Esophagus mucosa (tissue), 1 donor: ENCODE measurements at regions not wholly inside any gene's neighbourhood (a gene's known extent, or its start where the extent isn't known, plus 50 kb on each side); places are given as distances from the start of the nearest gene placed in this dataset.
"Not testable (repeated sequence)": the region's sequence is repeated elsewhere in the genome, so short reads cannot be mapped to it uniquely, and the experiment has no call there.

Experiments used
- ATAC-seq: fragments of 200-7000 bp; cut with Tn5 transposase; one replicate; pipeline ENCODE4 v1.9.1; 2020
- donor health status: DM: yes; HTN: yes; CAD: no.

DNA sequence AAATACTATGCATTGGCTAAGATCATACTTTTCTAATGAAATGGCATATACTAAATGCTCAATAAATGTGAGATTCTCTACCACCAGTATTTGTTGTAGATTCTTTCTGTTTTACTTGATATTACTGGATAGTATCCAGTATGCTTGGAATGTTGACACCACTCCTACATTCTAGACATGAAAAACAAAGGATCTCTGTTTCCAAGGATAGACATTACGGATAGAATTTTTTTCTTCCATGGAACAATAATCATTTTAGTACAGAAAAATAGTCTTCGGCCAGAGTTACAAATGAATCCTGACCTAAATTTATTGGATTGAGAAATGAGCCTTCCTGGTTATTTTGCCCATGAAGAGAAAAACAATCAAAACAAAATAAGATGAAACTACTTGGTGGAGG, 258.2 kb upstream of the NT5E start:
- no peak for ATAC-seq

DNA sequence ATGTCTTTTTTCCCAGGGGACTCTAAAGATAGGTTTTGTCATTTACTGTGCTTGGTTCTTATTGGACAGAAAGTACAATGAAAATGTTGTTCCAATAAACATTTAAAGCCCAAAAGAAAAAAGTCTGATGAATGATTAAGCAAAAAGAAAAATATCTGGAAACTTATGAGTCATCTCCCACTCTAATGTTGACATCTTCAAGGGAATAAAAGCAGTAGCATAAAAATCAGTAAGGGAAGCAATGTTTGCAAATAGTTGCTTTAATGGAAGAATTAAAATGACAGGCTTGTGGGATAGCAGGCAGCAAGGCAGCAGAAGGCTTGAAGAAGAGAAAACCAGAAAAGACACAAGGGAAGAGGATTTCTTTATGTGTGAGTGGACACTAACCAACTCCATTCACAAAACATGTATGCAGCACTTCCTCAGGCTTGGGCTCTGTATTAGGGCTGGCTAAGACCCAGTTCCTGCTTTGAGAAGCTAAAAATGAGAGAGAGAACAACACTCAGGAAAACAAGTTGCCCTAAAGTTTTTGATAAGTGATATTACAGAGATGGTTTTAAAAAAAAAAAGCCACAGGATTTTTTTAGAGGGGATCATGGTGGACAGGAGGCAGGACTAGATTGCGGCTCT, 263.2 kb upstream of the NT5E start:
- no peak for ATAC-seq

DNA sequence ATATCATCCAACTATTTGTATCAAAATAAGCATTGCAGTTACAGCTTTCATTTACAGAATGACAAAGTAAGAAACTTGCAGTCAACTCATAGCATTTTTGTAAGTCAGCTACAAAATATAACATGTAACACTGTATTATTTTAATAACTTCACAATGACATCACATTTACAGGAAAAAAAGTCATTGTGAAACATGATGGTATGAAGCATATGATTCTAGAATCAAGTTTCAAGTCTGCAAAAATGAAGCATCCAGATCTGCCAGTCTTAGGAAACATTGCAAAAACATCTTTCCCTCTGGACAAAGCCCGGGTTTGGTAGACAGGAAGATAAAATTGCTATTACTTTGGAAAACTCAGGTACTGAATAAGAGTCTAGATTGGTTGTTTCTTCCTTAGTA, 263.9 kb upstream of the NT5E start:
- ATAC-seq = no peak

DNA sequence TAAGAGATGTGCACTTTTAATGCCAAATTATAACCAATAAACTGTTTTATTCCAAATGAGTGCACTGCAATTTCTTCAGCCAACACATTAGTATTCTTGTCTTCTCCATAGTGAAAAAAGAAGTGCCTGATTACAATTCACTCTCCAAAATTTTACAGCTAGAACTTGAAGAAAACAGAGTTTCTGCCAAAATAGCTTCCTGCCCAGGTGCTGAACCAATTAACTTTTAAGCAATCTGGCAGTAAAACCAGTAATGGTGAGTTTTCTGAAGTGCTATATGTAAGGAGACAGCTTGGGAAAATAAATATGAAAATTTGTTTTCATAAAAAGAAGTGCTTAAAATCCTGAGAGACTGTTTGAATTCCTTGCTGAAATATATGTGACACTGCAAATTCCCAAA, 266.0 kb upstream of the NT5E start:
- ATAC-seq = no peak

DNA sequence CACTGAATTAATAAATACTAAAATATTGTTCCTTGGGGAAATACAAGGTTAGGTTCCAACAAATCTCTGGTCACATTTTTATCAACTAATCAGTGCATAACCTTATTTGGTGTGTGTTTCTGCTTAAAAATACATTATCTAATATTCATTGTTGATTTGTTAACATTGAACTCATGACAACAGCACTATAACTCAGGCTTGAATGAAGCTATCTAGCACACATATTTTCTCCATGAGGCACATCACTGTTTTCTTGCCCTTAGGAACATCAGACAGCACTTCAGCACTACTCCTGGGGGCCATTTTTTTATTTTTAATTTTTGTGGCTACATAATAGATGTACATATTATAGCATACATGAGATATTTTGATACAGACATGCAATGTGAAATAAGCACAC, 277.2 kb upstream of the NT5E start:
- ATAC-seq = no peak

DNA sequence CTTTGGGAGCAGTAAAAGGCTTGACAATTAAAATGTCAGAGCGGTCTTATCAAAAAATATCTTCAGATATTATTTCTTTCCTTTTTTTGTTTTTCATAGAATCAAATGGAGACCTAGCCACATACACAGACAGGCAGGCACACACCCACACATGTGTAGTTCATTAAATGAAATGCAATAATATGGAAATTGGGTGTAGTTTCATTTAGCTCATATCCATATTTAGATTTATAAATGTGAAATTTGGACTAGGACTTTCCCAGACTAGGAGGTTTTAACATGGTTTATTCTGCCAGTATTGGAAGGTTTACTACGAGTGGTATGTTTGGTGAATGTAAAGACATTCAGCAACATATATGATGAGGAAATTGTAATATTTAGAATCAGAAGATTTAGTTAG, 277.7 kb upstream of the NT5E start:
- no peak for ATAC-seq

DNA sequence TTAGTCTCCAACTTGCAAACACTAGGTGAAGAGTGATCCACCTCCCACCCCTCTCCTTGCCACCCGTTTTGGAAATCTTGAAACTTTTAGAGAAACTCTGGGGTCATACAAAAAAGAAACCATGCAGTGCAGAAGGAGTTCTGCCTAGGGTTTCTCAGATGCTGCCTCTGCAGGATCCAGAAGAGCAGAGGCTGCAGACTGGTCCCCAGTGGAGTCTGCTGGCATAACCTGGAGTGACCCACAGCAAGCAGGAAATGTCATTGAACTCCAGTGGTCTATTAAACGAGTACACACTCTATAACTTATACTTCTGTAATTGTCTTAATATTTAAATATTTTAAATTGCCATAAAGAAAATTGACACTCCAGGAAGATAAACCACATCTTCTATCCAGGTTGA, 280.7 kb upstream of the NT5E start:
- ATAC-seq = no peak

DNA sequence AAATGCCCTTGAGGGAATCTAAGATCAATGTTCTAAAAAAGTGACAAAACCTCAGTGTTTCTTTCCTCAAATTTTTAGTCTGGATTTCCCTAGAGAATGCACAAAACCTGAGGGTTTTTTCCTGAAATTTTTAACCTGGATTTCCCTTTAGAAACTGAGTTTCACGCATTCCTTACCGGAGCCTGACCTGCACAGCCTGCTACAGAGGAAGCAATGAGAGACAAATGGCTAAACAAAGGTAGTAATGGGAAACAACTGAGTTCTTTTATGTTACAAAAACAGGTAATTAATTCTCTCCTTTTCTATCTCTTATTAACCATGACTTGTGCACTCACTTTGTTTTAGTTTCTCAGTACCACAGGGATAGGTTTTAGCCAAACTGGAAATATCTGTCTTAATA, 281.7 kb upstream of the NT5E start:
- no peak for ATAC-seq

DNA sequence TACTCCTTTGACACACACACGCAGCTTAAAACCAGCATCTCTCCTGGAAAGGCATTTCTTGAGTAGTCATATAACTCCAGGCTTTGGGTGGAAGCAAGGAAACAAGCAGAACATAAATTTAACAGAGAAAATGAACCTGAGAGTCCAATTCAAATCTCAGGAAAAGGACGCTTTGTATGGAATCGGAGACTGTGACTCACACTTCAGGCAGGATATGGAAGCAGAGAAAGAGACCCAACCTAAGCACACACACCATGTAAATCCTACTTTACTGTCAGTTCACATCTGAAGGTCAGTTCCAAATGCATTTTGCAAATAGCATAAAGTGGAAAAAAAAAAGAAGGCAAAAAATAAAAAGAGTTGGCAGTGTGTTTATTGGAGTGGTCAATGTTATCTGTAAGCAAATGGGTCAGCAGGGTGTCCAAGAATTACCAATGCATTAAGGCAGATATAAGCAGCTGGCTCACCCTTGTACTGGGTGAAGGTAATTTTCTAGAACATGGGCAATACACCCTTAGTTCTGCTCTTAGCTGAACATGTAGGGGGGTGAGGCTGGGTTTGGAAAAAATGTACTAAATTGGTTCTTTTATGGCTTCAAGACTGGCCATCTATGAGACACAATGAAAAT, 283.7 kb upstream of the NT5E start:
- no peak for ATAC-seq

DNA sequence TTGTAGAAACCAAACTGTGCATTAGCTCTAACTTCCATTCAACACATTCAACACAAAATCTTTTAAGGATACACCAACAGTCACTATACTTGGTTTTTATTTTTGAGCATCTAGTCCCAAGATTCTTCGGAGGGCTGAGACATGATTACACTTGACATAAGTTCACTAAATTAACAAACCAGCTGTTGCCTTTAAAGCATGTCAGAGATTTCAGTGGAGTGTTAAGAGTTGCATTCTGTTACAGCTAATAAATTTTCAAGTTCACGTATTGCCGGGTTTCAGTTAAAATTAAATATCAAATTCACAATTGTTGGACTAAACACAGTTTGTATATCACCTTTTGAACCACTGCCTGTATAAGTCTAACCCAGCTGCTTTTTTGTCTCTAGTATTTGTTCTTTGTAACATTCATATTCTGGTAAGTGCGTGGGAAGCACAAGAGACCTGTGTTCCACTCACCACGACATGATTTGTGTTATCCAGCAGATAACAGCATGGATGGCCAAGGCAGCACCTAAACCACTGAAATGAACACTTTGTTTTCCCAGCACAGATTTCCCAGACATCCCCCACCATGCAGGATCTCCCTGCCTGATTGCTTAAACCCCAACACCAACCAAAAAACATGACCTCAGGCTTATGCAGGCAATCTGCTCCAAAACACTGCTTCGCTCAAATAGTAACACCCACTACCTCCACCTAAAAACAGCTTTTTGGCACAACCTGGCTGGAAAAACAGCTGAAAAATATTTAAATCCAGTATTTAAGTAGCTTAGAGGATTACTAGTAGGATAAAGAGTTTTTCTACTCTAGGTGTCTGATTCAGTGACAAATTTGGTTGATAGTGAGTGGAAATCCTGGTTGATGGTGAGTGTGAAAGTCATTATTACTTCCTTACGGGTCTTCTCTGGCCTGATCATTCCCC, 286.5 kb upstream of the NT5E start:
- ATAC-seq = no peak

DNA sequence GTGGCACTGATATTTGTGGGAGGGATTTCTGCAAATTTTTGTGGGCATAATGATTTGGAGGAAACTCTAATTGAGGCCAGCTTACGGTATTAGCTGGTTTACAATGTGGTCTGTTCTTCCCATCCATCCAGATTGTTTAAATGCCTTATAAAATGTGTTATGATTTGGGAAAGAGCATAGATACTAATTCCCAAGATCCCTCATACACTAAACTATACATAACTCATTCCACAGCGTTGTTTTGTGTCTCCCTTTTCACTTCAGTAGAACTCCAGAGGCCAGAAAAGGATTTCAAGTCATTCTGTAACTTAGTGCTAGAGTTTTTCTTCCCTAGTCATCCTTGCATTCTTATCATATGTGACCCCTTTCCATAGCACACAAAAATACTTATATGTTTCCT, 292.6 kb upstream of the NT5E start:
- no peak for ATAC-seq

DNA sequence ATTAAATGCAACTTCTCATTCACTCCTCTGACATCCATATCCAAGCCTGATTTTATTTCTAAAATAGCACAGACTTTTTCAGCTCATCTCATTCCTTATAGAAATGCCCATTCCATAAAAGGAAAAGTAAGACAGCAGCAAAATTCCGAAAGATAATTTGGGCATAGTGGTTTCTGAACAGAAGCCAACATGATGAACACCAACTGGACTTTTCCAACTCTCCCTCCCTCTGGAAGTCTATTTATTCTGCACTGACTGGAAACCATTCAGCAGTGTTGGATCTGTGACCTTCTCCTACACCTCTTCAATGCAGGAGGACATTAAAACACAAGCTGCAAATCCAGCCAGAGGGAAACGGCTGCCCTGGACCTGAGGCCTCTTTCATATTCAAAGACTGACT, 306.2 kb upstream of the NT5E start:
- no peak for ATAC-seq

DNA sequence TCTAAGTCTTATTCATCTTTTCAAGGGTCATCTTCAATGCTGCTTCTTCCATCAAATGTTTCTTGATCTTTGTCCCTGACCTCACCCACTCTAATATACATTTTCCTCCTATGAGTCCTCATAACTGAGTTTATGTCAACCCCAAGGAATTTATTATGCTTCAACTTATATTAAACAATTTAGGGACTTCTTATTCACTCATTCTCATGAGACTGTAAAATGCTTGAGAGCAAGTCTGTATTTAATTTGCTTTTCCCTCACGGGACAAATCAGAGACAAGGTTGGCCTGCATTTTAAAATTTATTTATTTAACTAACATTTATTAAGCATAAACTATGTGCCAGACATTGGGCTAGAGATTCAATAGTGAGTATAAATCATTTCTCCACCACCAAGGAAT, 312.0 kb upstream of the NT5E start:
- no peak for ATAC-seq

DNA sequence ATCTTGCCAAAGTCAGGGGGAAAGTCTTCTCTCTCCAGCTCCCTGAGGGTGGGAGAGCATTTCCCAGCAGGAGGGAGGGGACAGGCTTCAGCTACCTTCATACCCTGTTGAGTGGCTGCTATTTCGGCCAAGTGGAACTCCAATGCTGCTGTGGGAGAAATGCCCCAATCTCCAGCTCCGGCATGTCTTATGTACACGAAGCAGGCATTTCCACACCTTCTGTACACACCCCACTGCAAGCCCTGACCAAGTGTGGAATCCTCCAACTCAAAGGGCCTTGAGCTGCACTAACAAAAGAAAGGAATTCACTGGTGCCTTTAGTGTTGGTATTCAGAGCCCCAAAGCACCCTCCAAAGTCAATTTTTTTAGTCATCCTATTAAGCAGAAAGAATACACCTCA, 313.6 kb upstream of the NT5E start:
- peak; percentile 39 for ATAC-seq

DNA sequence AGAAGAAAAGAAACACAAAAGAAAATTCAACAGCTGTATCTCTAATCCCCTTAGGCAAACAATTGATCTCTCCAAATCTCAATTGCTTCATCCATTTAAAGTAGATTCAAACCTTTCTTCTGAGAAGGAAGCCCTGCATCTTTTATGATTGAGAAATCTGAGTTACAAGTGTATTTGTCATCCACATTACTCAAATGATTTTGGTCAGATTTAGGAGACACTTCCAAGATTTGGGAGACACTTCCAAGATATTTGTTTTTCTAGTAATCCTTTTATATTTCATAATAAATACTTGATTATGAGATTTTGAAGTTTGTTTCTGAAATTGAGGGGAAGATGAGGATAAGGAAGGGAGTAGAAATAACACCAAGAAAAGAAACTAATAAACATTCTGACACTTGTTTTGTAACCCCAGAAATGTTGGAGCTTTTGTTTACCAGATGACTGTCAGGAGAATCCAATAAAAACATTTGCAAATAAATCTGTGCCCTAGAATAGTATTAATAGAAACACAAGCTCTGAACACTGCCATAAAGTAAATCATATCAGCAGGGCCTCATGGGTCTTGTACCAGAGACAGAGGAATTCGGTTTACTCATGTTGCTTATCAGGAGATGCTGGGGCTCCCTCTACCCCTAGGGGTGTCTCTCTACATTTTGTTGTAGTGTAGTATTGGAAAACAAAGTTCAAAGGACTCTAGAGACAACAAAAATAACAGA, 314.3 kb upstream of the NT5E start:
- ATAC-seq = no peak

DNA sequence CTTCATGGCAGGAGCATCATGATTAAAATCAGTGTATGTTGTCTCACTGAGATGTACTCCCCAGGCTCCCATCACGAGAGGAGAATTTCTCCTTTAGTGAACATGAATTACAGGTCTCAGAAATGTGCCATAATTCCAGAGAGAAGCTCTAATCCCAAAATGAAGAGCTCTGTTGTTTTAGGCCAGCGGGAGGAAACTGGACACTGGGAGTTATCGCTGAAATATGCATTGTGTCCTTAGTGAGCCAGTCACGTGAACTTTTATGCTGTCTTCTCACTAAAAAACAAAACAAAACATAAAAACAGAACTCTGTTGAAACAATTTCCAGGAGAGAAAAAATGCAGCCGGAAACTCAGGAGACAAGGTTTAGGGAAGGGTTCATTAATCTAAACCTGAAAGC, 315.7 kb upstream of the NT5E start:
- ATAC-seq = no peak

DNA sequence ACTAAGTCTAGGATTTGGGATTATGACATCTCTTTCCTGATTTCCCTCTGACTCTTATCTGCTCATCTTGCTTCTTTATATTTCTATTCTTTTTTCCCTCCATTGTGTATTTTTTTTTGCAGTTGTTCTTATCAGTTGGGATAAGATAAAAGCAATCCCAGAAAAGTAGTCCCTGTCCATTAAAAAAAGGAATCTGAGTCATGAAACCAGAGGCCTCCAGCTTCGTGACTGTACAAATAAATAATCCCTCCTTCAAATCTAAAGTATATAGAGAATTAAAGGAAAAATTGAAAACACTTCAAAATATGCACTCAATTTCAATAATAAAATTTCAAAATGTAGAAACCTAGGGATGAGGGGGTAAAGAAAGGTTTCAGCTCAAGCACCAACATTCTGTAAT, 317.8 kb upstream of the NT5E start:
- ATAC-seq = no peak

DNA sequence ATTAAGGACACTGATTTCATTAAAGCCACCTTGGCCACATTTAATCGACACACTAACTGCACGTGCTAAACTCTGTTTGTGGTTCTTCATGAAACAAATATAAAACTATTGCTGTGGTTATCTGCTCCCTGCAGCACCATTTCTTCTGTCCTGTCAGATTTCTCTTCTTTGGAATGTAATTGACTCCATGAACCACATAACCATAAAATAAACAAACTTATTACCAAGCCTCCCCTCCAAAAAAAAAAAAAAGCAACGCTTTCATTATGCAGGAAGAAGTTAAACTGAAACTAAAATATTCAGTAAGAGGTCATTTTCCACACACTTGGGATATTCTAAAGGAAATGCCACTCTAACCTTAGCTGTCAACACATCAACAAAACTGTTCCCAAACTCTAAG, 319.1 kb upstream of the NT5E start:
- ATAC-seq = no peak

DNA sequence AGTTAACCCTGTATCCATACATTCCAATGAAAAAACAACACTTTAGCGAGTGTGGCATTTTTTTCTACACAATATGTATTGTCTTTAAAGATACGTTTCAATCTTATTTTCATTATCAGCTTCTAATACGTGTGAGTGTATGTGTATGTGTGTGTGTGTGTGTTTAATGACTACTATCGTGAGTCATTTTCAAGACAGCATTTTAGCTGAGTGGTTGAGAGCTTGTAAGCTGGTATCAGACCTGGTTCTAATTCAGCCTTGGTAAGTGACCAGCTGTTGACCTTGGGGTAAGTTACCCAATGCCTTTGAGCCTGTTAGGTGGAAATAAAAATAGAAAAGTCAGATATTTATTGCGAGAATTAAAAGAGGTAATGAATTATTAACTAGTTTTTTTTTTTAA, 320.0 kb upstream of the NT5E start:
- ATAC-seq = peak; percentile 55

DNA sequence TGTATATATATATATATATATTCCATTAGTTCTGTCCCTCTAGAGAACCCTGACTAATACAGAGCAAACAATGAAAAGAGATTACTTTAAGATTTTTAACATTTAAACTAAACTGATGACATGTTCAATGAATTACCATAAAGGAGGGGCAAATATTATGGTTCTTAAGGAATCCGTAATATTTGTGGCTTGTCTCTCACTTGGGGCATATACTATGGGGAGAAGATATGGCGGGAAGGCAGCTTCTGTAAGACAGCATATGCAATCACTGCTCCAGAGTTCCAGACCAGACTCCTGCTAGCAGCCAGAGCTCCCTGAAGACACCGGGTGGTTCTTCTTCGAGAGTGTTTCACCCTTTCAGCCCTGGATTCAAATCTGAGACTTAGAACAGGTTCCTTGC, 321.1 kb upstream of the NT5E start:
- no peak for ATAC-seq

DNA sequence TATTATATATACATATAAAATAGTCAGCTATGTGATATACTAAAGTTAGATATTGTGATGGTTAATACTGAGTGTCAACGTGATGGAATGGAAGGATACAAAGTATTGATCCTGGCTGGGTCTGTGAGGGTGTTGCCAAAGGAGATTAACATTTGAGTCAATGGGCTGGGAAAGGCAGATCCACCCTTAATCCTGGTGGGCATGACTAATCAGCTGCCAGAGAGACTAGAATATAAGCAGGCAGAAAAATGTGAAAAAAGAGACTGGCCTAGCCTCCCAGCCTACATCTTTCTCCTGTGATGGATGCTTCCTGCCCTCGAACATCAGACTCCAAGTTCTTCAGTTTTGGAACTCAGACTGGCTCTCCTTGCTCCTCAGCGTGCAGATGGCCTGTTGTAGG, 321.6 kb upstream of the NT5E start:
- not testable (repeated sequence) for ATAC-seq

DNA sequence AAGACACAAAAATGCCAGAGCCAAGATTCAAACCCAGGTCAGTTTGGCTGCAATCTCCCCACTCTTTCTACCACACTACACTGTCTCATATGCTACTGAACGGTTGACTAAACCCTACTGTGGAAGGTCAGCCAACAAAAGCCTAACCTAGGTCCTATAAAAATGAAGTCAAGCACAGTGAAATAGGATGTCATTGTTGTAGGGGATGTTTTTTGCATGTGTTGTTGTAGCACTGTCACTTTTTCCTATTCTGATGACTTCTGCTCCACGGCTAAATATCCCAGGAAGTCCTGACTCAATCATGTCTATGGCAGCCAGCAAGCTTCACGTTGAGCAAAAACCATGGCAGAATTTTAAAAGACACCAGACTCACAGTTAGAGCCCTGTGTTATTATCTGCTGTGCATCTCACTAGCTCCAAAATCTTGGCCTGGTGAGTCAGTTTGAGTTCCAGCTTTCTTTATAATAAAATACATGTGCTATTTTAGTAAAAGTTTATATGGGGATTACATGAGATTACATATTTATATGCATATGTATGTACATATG, 322.1 kb upstream of the NT5E start:
- ATAC-seq = no peak

DNA sequence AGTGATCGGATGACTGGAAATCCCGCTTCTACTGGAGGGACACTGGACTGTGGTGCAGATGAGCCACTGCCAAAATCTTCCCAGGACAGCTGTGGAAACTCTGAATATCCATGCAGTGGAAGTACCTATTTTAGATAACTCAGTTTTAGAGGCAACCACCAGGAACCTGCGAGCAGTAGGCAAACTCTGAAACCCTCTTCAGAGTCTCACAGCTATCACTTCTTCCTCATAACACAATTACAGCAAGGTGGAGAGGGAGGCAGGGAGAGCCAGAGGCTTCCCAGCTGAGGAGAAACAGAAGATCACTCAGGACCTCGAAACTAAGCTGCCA, 322.8 kb upstream of the NT5E start:
- ATAC-seq = no peak
